Endothelial cell (in vitro differentiated cells): ENCODE measurements at regions not wholly inside any gene's neighbourhood (a gene's known extent, or its start where the extent isn't known, plus 50 kb on each side); places are given as distances from the start of the nearest gene placed in this dataset.

Source experiments
- DNase-seq: peaks from one replicate; pipeline ENCODE4 v3.0.0; 2021; ENCODE audit warnings: low spot score
- H3K27ac Mint-ChIP-seq: one replicate; pipeline ENCODE4 v1.8.0; 2021; ENCODE audit warnings: mixed read lengths, inconsistent platforms; ENCODE audit not compliant: unreplicated experiment
- H3K27me3 Mint-ChIP-seq: one replicate; pipeline ENCODE4 v1.8.0; 2021; ENCODE audit warnings: mild to moderate bottlenecking, moderate library complexity, mixed read lengths, inconsistent platforms; ENCODE audit not compliant: unreplicated experiment
- H3K36me3 Mint-ChIP-seq: one replicate; pipeline ENCODE4 v1.8.0; 2021; ENCODE audit warnings: mild to moderate bottlenecking, low read depth, mixed read lengths, inconsistent platforms; ENCODE audit not compliant: unreplicated experiment
- H3K4me1 Mint-ChIP-seq: one replicate; pipeline ENCODE4 v1.8.0; 2021; ENCODE audit warnings: mild to moderate bottlenecking, mixed read lengths, inconsistent platforms; ENCODE audit not compliant: unreplicated experiment
- H3K4me3 Mint-ChIP-seq: one replicate; pipeline ENCODE4 v1.8.0; 2021; ENCODE audit warnings: mild to moderate bottlenecking, mixed read lengths, inconsistent platforms; ENCODE audit not compliant: unreplicated experiment
- H3K9me3 Mint-ChIP-seq: one replicate; pipeline ENCODE4 v1.8.0; 2021; ENCODE audit warnings: mixed read lengths, inconsistent platforms; ENCODE audit not compliant: unreplicated experiment
- TF ChIP-seq, protein P1 (sequence below): fragments of 200-600 bp; sonication (generic); IDR thresholded peaks from one replicate; pipeline ENCODE4 v1.5.0; 2021; ENCODE audit warnings: antibody characterized with exemption; ENCODE audit not compliant: unreplicated experiment

DNA sequence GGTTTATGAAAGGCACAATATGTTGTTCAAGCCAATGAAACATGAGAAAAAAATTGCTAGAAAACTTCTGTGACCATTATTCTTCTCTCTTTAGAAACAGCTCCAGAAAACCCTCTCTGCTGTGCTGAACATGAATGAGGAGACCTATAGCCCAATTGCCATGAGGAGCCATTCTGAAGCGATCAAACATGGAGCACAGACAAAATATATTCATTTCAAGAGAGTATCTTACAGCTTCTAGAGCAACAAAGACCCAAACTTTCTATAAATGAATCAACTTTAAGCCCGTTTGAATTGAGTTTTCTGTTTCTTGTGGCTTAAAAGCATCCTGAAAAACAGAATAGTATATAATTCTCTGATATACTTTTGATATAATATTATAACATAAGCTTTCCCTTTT, 83.4 kb upstream of the UCN3 start:
- DNase-seq = no peak
- Mint-ChIP-seq H3K27me3 (peaks cover 2% of the 10 kb centered on the region), H3K4me1 (peaks cover 4% of the 10 kb centered on the region), H3K27ac (no peak overlapping the region), H3K9me3 (no peaks in the 10 kb centered on the region), H3K4me3 (no peak overlapping the region), H3K36me3 (no peaks in the 10 kb centered on the region)
- TF ChIP-seq, protein P1, sequence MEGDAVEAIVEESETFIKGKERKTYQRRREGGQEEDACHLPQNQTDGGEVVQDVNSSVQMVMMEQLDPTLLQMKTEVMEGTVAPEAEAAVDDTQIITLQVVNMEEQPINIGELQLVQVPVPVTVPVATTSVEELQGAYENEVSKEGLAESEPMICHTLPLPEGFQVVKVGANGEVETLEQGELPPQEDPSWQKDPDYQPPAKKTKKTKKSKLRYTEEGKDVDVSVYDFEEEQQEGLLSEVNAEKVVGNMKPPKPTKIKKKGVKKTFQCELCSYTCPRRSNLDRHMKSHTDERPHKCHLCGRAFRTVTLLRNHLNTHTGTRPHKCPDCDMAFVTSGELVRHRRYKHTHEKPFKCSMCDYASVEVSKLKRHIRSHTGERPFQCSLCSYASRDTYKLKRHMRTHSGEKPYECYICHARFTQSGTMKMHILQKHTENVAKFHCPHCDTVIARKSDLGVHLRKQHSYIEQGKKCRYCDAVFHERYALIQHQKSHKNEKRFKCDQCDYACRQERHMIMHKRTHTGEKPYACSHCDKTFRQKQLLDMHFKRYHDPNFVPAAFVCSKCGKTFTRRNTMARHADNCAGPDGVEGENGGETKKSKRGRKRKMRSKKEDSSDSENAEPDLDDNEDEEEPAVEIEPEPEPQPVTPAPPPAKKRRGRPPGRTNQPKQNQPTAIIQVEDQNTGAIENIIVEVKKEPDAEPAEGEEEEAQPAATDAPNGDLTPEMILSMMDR = no peak

DNA sequence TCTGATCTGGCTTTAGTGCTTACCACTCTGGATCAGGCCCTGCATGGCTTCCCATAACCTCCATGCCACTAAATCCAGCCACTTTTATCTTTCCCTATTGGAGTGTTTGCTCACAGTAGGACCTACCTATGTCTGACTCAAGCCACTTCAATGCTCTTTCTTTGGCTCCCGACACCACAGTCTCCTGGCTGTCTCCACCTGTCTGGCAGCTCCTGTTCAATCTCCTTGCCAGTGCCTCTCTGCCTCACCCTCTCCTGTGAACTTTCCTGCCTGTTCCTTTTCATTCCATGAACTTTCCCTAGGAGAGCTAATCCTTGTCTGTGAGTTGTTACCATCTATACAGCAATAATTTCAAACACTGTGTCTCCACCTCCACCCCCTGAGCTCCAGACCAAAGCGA, 82.6 kb upstream of the UCN3 start:
- Mint-ChIP-seq H3K4me3 (no peak overlapping the region), H3K27ac (no peak overlapping the region), H3K27me3 (peaks cover 2% of the 10 kb centered on the region), H3K36me3 (no peaks in the 10 kb centered on the region), H3K9me3 (no peaks in the 10 kb centered on the region), H3K4me1 (peaks cover 4% of the 10 kb centered on the region)
- TF ChIP-seq, protein P1 = no peak
- no peak for DNase-seq

DNA sequence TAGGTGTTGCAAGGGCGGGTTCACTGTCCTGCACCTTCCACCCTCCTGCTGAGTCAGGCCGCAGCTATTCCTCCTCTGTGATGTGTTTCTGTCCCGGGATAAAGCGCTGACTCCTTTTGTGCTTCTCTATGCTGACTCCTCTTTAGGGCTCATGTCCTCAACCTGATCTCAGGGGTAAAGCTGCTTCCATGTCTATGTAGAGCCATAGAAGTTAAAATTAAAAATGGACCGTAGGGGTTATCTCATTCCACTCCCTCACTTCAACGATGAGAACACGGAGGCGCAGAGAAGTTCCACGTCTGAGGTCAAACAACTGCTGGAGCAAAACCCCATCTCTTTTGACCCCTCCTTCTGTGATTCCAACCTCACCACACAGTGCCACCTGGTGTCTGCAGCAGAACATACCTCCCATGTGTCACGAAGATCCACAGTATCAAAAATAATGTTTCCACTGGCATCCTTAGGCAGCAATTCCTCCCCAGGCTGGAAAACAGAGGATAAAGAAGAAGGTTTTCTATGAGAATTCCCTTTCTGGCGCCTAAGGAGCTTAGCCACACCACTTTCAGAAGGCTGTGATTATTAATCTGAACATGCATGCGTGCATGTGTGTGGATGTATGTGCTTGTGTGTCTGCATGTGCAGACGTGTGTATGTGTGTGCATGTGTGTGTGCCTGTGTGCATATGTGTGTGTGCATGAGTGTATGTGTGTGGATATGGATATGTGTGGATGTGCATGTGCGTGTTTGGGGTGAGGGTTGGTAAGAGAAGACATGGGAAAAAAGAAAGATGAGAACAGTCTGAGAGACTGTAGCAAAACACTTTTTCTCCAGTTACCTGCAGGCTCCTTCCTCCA, 81.2 kb upstream of the UCN3 start:
- Mint-ChIP-seq H3K36me3 (no peaks in the 10 kb centered on the region), H3K4me3 (no peak overlapping the region), H3K27me3 (peaks cover 2% of the 10 kb centered on the region), H3K4me1 (peaks cover 4% of the 10 kb centered on the region), H3K27ac (no peak overlapping the region), H3K9me3 (no peaks in the 10 kb centered on the region)
- TF ChIP-seq, protein P1 = peak; percentile 62
- peak; percentile 58 for DNase-seq

DNA sequence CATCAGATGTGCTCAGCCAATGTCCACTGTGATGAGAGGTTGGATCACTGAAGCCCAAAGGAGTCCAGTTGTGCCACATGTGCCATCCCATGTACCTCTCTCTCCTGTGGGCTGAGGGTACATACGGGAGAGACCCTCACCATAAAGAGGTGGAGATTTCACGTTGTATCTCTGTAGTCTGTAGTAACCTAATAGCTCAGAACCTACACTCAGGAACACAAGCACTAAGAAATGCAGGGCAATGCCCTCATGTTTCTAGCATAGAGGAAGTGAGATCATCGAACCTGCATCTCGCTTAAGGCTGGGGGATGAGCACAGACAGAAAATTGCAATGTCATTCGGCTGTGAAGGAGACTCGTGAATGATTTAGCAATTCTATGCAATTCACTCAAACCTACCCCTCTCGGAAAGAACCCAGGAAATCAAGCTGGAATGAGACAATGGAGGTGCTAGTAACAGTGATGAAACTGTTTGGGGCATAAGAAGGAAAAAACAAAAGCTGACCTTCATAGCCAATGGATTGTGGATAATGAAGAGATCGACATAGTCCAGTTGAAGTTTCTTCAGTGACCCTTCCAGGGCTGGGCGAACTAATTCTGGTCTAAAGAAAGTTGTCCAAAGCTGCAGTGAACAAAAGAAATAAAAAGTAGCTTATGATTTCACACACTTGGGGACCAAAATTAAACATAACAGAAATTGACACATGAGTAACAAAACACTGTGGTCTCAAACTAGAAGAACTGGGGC, 80.3 kb upstream of the UCN3 start:
- Mint-ChIP-seq H3K4me3 (no peak overlapping the region), H3K27me3 (peaks cover 2% of the 10 kb centered on the region), H3K27ac (no peak overlapping the region), H3K36me3 (no peaks in the 10 kb centered on the region), H3K4me1 (peaks cover 4% of the 10 kb centered on the region), H3K9me3 (no peaks in the 10 kb centered on the region)
- TF ChIP-seq, protein P1 = no peak
- DNase-seq = no peak

DNA sequence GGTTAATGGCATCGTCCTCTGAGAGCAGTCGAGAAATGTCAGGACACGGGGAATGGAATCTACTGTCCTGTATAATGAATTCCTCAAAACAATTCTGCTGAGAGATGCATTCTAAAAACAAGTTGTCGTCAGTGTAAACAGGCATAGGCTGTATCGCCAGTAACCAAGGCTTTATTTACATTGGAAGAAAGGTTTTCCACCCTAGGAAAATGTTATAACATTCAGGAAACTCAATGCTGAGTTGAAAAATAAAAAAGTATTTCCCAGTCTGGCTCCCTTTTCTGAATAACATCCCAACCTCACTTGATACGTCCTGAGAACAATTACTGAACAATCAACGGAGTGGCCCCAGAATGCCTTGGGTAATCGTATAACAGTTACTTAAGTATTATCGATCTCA, 79.6 kb upstream of the UCN3 start:
- Mint-ChIP-seq H3K27me3 (peaks cover 2% of the 10 kb centered on the region), H3K27ac (no peak overlapping the region), H3K36me3 (no peaks in the 10 kb centered on the region), H3K4me1 (peaks cover 4% of the 10 kb centered on the region), H3K9me3 (no peaks in the 10 kb centered on the region), H3K4me3 (no peak overlapping the region)
- TF ChIP-seq, protein P1 = no peak
- no peak for DNase-seq
